Activated CD4-positive, alpha-beta T cell treated with anti-CD3 and anti-CD28 coated beads for 1 hour (primary cell): ENCODE measurements at regions not wholly inside any gene's neighbourhood (a gene's known extent, or its start where the extent isn't known, plus 50 kb on each side); places are given as distances from the start of the nearest gene placed in this dataset.

Source experiments
- DNase-seq: peaks from one replicate; pipeline ENCODE4 v3.0.0-alpha.2; 2020

DNA sequence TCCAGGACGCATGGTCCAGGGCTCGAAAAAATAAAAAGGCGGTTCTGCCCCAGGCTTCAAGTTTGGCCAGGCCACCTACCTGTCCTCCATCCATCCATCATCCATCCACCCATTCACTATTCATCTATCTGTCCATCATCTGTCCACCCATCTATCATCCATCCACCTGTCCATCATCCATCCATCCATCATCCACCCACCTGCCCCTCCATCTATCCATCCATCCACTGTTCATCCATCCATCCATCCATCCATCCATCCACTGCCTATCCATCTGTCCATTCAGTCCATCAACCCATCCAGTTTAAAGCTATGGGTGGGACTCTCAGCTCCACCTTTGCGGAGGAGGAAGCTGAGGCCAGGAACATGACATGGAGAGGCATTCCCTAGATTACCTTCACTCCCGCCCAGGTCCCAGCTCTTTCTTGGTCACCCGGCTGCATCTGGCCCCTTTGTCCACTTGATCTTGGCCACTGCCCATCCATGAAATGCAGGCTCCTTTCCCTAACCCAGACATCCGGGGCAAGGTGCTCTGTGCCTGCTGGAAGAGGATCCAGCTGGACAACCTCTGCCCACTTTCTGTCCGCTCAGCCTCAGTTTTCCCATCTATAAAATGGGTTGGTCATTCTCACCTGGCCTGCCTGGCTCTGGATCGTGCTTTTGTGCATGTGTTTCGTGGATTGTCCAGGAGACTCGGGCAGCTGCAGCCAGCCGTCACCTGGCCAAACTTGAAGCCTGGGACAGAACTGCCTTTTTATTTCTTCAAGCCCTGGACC is 236.0 kb upstream of the CIBAR2 start:
- DNase-seq: no peak

GRCh38 chr16:85348911-85349334 is 236.7 kb upstream of the CIBAR2 start:
- DNase-seq: no peak

GRCh38 chr16:85349365-85350145 is 237.3 kb upstream of the CIBAR2 start:
- DNase-seq: no peak

- DNase-seq: no peak
Observed at GRCh38 chr16:85350146-85350728, 238.0 kb upstream of the CIBAR2 start.

GRCh38 chr16:85350973-85351372 is 238.7 kb upstream of the CIBAR2 start:
- no peak for DNase-seq

GRCh38 chr16:85353013-85353412 is 240.7 kb upstream of the CIBAR2 start:
- DNase-seq: no peak

GRCh38 chr16:85353839-85354685 is 241.8 kb upstream of the CIBAR2 start:
- no peak for DNase-seq

DNA sequence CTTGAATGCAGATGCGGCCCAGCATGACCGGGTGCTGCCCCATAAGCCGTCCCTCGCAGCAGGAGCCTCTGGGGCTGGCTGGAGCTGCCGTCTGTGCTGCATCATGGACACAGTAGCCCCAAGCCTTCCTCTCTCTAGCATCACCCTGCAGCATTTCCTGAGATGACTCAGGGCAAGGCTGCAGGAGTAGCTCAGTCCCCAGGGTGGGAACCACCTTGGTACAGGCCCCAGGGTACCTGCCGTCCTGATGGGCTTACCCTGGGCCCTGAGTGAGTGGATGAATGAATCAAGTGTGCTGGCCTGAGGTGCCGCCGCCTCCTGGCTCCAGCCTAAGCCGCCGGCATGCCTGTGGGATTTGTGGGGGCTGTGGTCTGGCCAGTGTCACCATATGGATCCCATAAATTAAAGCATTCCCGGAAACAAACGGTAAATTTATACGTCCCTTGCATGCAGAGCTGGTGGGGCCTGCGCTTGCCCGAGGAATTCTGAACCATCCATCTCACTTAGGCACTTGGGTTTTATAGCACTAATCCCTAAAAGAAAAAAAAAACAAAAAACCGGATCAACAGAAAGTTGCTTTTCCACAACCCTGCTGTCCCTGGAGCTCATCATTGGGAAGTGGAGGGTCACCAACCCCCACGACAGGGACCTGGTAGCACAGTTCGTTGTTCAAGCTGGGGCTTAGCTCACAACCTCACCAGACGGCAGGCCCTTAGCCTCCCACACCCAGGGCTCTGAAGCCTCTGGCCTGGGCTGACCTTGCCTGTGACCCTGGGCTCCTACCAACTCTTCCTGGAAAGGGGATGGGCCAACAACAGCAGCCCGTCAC is 242.6 kb upstream of the CIBAR2 start:
- DNase-seq: no peak

DNA sequence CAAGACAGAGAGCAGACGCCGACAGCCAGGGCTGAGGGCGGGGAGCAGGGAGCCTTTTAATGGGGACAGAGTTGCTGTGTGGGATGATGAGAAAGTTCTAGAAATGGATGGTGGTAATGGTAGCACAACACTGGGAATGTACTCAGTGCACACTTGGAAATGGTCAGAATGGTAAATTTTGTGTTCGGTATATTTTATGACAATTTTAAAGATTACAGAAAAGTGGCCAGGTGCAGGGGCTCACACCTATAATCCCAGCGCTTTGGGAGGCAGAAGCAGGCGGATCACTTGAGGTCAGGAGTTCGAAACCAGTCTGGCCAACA is 243.2 kb upstream of the CIBAR2 start:
- DNase-seq: no peak

GRCh38 chr16:85356157-85356556 is 243.9 kb upstream of the CIBAR2 start:
- DNase-seq: no peak

DNA sequence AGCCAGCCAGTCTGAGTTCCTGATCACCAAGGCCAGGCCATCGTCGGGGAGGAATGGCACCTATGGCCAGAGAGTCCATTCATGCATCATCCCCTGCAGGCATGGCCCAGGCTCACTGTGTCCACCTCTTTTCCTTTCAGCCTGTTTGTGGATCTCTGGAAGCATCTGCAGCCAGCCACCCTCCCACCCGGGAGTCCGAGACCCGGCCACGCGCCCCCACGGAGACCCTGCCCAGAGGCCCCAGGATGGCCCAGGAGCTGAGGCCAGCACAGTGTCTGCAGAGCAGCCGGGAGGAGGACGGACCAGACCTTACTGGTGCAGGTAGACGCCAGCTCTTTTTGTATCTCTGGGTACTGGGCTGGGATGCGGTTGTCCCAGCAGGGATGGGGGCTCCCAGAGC is 245.1 kb upstream of the CIBAR2 start:
- DNase-seq: no peak

- DNase-seq: no peak
Observed at GRCh38 chr16:85357924-85358505, 245.7 kb upstream of the CIBAR2 start.

DNA sequence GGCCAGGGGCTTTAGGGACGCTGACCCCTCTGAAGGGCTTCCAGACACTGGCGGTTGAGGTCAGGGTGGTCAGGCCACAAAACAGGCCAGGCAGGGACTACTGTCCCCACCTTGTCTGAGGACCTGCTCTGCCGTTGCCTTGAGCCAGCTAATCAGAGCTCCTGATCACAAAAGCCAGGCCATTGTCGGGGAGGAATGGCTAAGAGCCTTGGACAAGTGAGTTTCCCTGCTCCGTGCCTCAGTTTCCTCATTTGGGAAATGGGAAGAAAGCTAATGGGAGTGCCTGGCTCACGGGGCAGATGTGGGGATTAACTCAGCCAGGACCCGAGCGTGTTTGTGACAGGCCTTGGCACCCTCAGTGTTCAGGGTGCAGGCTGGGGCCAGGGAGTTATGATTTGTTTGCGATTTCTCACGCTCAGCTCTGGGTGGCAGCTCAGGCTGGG is 246.5 kb upstream of the CIBAR2 start:
- DNase-seq: no peak

DNA sequence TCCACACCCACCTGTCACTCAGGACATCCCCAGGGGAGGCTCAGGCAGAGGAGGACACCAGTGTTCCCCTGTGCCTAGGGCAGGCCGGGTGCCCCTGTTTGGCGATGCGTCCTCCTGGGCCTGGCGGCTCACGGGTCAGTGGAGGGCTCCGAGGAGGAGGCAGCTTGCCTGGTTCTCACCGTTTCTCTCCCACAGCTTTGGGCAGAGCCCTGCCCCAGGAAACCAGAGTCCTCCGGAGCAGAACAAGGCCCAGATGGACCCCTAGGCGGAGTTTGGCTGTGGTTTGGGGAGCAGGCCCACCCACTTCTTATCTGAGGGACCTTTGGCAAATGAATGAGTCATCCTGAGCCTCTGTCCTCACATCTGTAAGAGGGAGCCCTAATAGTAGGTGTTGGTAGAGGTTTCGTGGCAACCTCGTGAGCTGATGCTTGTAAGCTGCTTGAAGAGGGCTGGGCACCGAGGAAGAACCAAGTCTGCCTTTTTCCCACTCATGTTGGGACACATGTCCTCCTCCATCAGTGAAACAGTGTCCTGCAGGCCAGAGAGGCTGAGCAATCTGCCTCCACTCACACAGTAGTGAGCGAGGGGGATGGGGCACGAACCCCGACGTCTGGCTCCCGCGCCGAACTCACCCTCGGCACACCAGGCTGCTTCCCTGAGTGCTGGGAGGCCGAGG is 247.0 kb upstream of the CIBAR2 start:
- DNase-seq: no peak

DNA sequence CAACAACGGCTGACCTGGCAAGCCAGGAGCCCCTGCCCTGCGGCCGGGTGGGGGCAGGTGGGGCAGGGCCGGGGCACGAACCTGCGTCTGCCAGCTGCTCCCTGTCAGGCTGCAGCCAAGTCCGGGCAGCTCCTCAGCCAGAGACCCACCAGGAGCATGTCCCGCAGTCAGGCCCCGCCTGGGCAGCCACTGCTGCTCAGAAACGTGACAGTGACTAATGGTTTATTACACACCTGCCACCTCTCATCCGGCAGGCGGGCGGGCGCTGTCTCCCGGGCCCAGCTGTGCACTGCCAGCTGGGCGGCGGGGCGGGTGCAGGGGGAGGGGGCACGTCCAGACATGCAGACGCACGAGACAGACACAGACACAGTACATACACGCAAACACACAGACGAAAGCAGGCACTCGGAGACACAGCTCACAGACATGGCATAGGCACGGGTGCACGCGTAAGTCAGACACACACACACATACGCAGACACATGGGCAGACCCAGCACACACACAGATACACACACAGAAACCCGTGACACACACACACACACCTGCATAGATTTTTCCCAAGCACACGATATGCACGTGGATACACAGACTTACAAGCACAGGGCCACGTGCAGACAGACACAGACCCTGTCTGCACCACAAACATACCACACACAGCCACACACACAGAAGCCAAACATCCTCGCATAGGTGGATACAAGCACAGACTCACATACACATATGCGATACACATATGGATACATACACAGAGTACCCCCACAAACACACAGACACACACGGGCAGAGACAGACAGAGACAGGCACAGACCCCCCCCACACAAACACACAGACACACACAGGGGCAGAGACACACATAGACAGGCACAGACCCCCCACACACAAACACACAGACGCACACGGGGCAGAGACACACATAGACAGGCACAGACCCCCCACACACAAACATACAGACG is 248.3 kb upstream of the CIBAR2 start:
- no peak for DNase-seq

DNA sequence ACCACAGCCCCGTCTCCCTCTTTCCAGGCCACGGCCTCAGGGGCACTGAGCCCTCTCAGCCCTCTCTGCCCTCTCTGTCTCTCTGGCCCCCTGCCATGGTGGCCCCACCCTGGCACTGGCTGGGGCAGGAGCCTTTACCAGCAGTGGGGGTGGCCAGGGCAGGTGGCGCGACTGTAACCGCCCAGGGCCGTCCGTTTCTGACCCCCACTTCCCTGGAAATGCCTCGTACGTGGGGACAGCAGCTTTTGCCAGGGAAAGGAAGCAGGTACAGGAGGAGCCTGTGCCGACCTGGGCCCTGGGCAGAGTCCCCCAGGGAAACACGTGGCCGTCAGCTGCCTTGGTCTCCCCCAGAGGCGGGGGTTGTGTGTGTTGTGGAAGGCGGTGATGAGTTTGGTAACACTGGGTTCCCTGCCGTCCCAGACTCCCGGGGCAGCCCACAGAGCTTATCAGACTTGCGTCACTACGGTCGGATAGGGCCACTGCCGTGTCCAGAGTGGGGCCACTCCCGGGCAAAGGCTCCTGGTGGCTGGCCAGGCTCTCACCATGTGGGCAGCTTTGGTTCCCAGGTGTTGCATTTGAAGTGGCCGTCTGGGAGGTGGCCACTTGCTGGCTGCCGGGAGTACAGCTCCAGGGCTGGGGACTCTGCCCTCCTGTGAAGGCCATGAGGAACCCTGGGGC is 249.3 kb upstream of the CIBAR2 start:
- no peak for DNase-seq

DNA sequence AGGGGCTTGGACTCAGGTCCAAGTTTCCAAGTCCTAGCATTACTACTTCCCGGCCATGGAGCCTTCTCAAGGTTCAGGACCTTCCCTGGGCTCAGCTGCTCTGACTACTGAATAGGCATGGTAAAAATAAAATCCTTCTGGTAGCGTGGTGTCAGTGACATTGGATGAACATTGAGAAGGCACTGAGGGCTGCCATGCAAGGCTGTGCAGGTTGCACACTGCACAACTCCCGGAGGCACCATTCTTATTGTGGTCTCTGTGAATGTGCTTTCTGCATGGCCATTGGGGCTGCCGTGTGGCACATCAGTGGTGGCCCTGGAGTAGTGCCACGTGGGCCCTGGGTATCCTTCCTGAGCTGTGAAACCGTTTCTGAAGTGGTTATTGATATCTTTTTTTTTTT is 250.2 kb upstream of the CIBAR2 start:
- DNase-seq: no peak

DNA sequence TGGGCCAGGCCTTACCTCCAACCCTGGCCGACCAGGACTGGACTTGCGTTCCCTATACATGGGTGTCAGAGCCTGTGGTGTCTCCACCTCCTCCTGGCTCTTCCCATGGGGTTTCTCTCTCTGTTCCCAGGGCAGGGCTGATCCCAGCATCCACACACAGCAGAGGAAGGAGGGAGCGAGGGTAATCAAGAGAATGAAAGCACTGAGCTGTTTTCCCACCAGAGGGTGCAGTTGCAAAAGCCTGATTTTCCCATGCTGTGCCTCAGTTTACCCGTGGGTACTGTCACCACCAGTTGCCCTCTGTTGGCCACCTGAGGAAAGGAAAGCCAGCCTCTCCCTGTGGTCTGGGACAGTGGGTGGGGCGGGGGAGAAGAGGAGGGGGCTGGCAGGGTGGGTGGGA is 249.7 kb upstream of the GSE1 start:
- DNase-seq: no peak

DNA sequence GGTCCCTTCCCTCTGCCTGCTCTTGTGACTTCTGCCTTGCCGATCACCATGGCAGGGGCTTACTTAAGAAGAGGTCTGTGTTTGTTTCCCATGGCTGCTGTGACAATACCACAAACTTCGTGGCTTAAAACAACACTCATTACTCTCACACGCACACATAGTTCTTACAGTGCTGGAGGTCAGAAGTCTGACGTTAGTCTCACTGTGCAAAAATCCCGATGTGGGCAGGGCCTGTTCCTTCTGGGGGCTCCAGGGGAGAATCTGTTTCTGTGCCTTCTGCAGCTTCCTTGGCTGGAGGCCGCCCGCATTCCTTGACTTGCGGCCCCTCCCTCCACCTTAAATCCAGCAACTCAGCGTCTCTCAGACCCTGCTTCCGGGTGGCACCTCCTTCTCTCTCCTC is 249.2 kb upstream of the GSE1 start:
- DNase-seq: no peak
